COLO668 (cell line): ENCODE measurements at regions not wholly inside any gene's neighbourhood (a gene's known extent, or its start where the extent isn't known, plus 50 kb on each side); places are given as distances from the start of the nearest gene placed in this dataset.

Experiments used
- DNase-seq: peaks from one replicate; lab custom pipeline; 2025; ENCODE audit not compliant: unreplicated experiment; lab: John Stamatoyannopoulos, UW

GRCh38 chr13:77425705-77426104, 98.8 kb upstream of the MYCBP2 start:
- DNase-seq = no peak

GRCh38 chr13:77423296-77423695, 96.4 kb upstream of the MYCBP2 start:
- no peak for DNase-seq

GRCh38 chr13:77422724-77423123, 95.8 kb upstream of the MYCBP2 start:
- no peak for DNase-seq

- no peak for DNase-seq
Measured at GRCh38 chr13:77417897-77418296, 91.0 kb upstream of the MYCBP2 start.

GRCh38 chr13:77416666-77417212, 89.8 kb upstream of the MYCBP2 start:
- DNase-seq = no peak

GRCh38 chr13:77415253-77416071, 88.6 kb upstream of the MYCBP2 start:
- no peak for DNase-seq

- DNase-seq = no peak
Measured at GRCh38 chr13:77412860-77413259, 86.0 kb upstream of the MYCBP2 start.

- no peak for DNase-seq
Measured at GRCh38 chr13:77412116-77412635, 85.3 kb upstream of the MYCBP2 start.

GRCh38 chr13:77409412-77409811, 82.5 kb upstream of the MYCBP2 start:
- DNase-seq = no peak

- no peak for DNase-seq
Measured at GRCh38 chr13:77406644-77407440, 79.9 kb upstream of the MYCBP2 start.

- DNase-seq = no peak
Measured at GRCh38 chr13:77398825-77399620, 72.1 kb upstream of the MYCBP2 start.

GRCh38 chr13:77397636-77398035, 70.7 kb upstream of the MYCBP2 start:
- DNase-seq = no peak

GRCh38 chr13:77391475-77391874, 64.6 kb upstream of the MYCBP2 start:
- DNase-seq = no peak

- DNase-seq = no peak
Measured at GRCh38 chr13:77390391-77390790, 63.5 kb upstream of the MYCBP2 start.

GRCh38 chr13:77389625-77390000, 62.7 kb upstream of the MYCBP2 start:
- no peak for DNase-seq

- no peak for DNase-seq
Measured at GRCh38 chr13:77388944-77389624, 62.2 kb upstream of the MYCBP2 start.

- DNase-seq = no peak
Measured at GRCh38 chr13:77387607-77388200, 60.8 kb upstream of the MYCBP2 start.

GRCh38 chr13:77386880-77387606, 60.1 kb upstream of the MYCBP2 start:
- DNase-seq = no peak

- DNase-seq = no peak
Measured at GRCh38 chr13:77386046-77386445, 59.2 kb upstream of the MYCBP2 start.
